ENCODE measurements at regions not wholly inside any gene's neighbourhood (a gene's known extent, or its start where the extent isn't known, plus 50 kb on each side); places are given as distances from the start of the nearest gene placed in this dataset.

DNA sequence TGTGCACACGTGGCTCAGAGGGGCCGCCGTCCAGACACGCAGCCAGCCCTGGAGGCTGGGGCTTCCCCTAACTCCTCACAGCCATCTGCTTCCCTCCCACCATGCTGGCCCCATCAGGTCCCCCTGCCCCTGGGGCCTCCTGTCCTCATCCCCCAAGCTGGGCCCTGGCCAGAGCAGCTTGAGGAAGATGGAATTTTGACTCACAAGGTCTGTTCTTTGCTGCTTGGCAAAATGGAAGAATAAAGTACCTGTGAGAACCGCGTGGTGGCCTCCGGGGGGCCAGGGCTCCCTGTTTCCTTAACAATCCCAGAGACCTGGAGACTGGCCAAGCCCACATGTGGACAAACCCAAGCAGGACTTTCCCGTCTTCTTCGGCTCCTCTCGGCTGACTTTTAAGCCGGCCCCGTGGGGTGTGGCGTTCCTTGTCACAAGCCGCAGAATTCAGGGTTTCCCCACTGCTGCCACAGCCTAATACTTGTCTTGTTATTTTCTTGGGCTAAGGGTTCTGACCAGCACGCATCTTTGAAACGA is 872.8 kb downstream of the BRD1 start:
- H3K4me1 Mint-ChIP-seq: peaks cover 5% of the 10 kb centered on the region; the same call in 1 of the 3 replicates
- DNase-seq (ENCODE audit: low spot score) (no peak), ATAC-seq (no peak)
- no peak overlapping the region for H3K4me3 Mint-ChIP-seq
- Histone ChIP-seq H3K36me3 (ENCODE audit: insufficient read depth) (no peaks in the 10 kb centered on the region), H3K27me3 (ENCODE audit: insufficient read depth) (no peaks in the 10 kb centered on the region), H3K79me2 (replicated peaks; ENCODE audit: insufficient read depth) (no peaks in the 10 kb centered on the region), H4K20me1 (replicated peaks; ENCODE audit: insufficient read depth) (no peaks in the 10 kb centered on the region), H3K4me2 (no peak overlapping the region), H3K27ac (ENCODE audit: low read depth) (no peak overlapping the region), H3K4me3 (no peak overlapping the region), H2AFZ (no peak overlapping the region), H3K4me1 (ENCODE audit: insufficient read depth) (no peaks in the 10 kb centered on the region), H3F3A (replicated peaks; ENCODE audit: low read depth) (no peaks in the 10 kb centered on the region), H3K9me2 (ENCODE audit: insufficient read depth) (no peaks in the 10 kb centered on the region)
- no peaks in the 10 kb centered on the region; the same call in none of the 3 replicates for H3K9me3 Mint-ChIP-seq
- H3K27ac Mint-ChIP-seq: no peak overlapping the region
- H3K27me3 Mint-ChIP-seq (ENCODE audit: insufficient read depth, low read depth, poor library complexity): peaks cover 11% of the 10 kb centered on the region
- no peaks in the 10 kb centered on the region; the same call in 2 of the 3 replicates for H3K36me3 Mint-ChIP-seq (ENCODE audit: low read depth)
- TF ChIP-seq, protein P1, sequence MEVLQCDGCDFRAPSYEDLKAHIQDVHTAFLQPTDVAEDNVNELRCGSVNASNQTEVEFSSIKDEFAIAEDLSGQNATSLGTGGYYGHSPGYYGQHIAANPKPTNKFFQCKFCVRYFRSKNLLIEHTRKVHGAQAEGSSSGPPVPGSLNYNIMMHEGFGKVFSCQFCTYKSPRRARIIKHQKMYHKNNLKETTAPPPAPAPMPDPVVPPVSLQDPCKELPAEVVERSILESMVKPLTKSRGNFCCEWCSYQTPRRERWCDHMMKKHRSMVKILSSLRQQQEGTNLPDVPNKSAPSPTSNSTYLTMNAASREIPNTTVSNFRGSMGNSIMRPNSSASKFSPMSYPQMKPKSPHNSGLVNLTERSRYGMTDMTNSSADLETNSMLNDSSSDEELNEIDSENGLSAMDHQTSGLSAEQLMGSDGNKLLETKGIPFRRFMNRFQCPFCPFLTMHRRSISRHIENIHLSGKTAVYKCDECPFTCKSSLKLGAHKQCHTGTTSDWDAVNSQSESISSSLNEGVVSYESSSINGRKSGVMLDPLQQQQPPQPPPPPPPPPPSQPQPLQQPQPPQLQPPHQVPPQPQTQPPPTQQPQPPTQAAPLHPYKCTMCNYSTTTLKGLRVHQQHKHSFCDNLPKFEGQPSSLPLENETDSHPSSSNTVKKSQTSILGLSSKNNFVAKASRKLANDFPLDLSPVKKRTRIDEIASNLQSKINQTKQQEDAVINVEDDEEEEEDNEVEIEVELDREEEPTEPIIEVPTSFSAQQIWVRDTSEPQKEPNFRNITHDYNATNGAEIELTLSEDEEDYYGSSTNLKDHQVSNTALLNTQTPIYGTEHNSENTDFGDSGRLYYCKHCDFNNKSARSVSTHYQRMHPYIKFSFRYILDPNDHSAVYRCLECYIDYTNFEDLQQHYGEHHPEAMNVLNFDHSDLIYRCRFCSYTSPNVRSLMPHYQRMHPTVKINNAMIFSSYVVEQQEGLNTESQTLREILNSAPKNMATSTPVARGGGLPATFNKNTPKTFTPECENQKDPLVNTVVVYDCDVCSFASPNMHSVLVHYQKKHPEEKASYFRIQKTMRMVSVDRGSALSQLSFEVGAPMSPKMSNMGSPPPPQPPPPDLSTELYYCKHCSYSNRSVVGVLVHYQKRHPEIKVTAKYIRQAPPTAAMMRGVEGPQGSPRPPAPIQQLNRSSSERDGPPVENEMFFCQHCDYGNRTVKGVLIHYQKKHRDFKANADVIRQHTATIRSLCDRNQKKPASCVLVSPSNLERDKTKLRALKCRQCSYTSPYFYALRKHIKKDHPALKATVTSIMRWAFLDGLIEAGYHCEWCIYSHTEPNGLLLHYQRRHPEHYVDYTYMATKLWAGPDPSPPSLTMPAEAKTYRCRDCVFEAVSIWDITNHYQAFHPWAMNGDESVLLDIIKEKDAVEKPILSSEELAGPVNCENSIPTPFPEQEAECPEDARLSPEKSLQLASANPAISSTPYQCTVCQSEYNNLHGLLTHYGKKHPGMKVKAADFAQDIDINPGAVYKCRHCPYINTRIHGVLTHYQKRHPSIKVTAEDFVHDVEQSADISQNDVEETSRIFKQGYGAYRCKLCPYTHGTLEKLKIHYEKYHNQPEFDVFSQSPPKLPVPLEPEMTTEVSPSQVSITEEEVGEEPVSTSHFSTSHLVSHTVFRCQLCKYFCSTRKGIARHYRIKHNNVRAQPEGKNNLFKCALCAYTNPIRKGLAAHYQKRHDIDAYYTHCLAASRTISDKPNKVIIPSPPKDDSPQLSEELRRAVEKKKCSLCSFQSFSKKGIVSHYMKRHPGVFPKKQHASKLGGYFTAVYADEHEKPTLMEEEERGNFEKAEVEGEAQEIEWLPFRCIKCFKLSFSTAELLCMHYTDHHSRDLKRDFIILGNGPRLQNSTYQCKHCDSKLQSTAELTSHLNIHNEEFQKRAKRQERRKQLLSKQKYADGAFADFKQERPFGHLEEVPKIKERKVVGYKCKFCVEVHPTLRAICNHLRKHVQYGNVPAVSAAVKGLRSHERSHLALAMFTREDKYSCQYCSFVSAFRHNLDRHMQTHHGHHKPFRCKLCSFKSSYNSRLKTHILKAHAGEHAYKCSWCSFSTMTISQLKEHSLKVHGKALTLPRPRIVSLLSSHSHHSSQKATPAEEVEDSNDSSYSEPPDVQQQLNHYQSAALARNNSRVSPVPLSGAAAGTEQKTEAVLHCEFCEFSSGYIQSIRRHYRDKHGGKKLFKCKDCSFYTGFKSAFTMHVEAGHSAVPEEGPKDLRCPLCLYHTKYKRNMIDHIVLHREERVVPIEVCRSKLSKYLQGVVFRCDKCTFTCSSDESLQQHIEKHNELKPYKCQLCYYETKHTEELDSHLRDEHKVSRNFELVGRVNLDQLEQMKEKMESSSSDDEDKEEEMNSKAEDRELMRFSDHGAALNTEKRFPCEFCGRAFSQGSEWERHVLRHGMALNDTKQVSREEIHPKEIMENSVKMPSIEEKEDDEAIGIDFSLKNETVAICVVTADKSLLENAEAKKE (CRISPR knock-in tag; IDR thresholded peaks at IDR 0.05): no peak
- no peak for TF ChIP-seq ZNF114 (CRISPR knock-in tag; IDR thresholded peaks at IDR 0.05)
- TF ChIP-seq ZNF331 (CRISPR knock-in tag; IDR thresholded peaks at IDR 0.05; ENCODE audit: low read depth): no peak
- no peak for TF ChIP-seq EZH2phosphoT487 (IDR thresholded peaks at IDR 0.05; ENCODE audit: unreplicated experiment)
- TF ChIP-seq NANOG (IDR thresholded peaks at IDR 0.05; ENCODE audit: borderline replicate concordance): no peak

DNA sequence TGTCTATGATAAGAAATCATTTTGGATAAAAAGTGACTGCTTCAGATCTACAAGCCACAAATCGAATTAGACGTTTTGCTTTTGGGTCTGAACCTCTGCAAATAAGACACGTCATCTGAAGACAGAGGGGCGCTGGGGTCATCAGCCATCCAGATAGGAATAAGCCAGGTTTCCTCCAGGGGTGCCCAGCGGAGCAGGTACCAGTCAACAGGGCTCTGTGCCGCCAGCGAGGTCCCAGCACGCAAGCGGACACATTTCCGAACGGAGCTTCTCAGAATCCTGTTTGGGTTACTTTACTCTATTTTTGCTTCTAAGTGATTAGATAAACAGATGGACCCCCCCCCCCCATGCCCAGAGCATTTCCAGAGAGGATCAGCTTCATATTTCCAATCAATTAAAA is 873.8 kb downstream of the BRD1 start:
- H3K27me3 Mint-ChIP-seq (ENCODE audit: insufficient read depth, low read depth, poor library complexity): peaks cover 14% of the 10 kb centered on the region
- Histone ChIP-seq H3K27me3 (ENCODE audit: insufficient read depth) (no peaks in the 10 kb centered on the region), H2AFZ (no peak overlapping the region), H3K4me2 (no peak overlapping the region), H3K79me2 (replicated peaks; ENCODE audit: insufficient read depth) (no peaks in the 10 kb centered on the region), H3K36me3 (ENCODE audit: insufficient read depth) (no peaks in the 10 kb centered on the region), H3K4me1 (ENCODE audit: insufficient read depth) (no peaks in the 10 kb centered on the region), H3K27ac (ENCODE audit: low read depth) (no peak overlapping the region), H3K4me3 (no peak overlapping the region), H4K20me1 (replicated peaks; ENCODE audit: insufficient read depth) (no peaks in the 10 kb centered on the region), H3K9me2 (ENCODE audit: insufficient read depth) (no peaks in the 10 kb centered on the region), H3F3A (replicated peaks; ENCODE audit: low read depth) (no peaks in the 10 kb centered on the region)
- no peaks in the 10 kb centered on the region; the same call in none of the 3 replicates for H3K9me3 Mint-ChIP-seq
- peaks cover 5% of the 10 kb centered on the region; the same call in 1 of the 3 replicates for H3K4me1 Mint-ChIP-seq
- H3K36me3 Mint-ChIP-seq (ENCODE audit: low read depth): no peaks in the 10 kb centered on the region; the same call in 2 of the 3 replicates
- DNase-seq (ENCODE audit: low spot score): no peak
- no peak overlapping the region for H3K4me3 Mint-ChIP-seq
- no peak for ATAC-seq
- no peak overlapping the region for H3K27ac Mint-ChIP-seq
- TF ChIP-seq STAT1 (IDR thresholded peaks at IDR 0.05; ENCODE audit: unreplicated experiment) (no peak), EZH2 (IDR thresholded peaks at IDR 0.05; ENCODE audit: low read depth, unreplicated experiment) (no peak), JUNB (IDR thresholded peaks at IDR 0.05; ENCODE audit: unreplicated experiment) (no peak), EZH2phosphoT487 (IDR thresholded peaks at IDR 0.05; ENCODE audit: unreplicated experiment) (no peak), ZNF331 (CRISPR knock-in tag; IDR thresholded peaks at IDR 0.05; ENCODE audit: low read depth) (no peak), NANOG (IDR thresholded peaks at IDR 0.05; ENCODE audit: borderline replicate concordance) (no peak), POLR2AphosphoS5 (IDR thresholded peaks at IDR 0.05; ENCODE audit: low read depth) (no peak), CREB1 (CRISPR knock-in tag; IDR thresholded peaks at IDR 0.05; ENCODE audit: low read depth) (no peak), ZNF114 (CRISPR knock-in tag; IDR thresholded peaks at IDR 0.05) (no peak)
- TF ChIP-seq, protein P2, sequence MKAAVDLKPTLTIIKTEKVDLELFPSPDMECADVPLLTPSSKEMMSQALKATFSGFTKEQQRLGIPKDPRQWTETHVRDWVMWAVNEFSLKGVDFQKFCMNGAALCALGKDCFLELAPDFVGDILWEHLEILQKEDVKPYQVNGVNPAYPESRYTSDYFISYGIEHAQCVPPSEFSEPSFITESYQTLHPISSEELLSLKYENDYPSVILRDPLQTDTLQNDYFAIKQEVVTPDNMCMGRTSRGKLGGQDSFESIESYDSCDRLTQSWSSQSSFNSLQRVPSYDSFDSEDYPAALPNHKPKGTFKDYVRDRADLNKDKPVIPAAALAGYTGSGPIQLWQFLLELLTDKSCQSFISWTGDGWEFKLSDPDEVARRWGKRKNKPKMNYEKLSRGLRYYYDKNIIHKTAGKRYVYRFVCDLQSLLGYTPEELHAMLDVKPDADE (IDR thresholded peaks at IDR 0.05): no peak

Measured in GM23338 (cell line).